ENCODE measurements at regions not wholly inside any gene's neighbourhood (a gene's known extent, or its start where the extent isn't known, plus 50 kb on each side); places are given as distances from the start of the nearest gene placed in this dataset.
A peak's percentile ranks its signal among the peaks of the same experiment; 100 is the strongest.
"Not testable (repeated sequence)": the region's sequence is repeated elsewhere in the genome, so short reads cannot be mapped to it uniquely, and the experiment has no call there.

GRCh38 chr5:117738571-117738970 lies 1163.9 kb upstream of the SEMA6A start:
- TF ChIP-seq CTCF (IDR thresholded peaks at IDR 0.05; ENCODE audit: low read depth, low read length, missing control alignments) = no peak
- in situ Hi-C loops (cut with HindIII; ENCODE audit: low sequenced_read_pairs) = no loop called here
- no peak for DNase-seq (ENCODE audit: low read depth)
- H3K4me3 ChIP-seq (ENCODE audit: low read depth, low read length) = no peak overlapping the region

DNA sequence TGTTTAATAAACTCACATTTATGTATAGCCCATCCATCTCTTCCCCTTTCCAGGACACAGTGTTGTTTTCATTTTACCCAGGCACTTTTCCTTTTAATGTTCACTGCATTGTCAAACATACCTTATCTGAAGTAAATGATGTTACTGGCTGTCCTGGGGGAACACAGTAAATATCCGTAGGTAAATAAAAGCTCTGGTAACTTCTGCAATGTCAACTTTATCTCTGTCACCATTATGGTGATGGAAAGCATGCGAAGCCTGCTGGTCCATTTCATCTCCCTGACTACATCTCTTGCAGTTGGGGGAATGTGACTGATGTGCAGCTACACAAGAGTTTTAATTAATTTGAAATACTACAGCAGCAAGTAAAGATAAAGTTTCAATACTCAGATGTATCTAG lies 1162.1 kb upstream of the SEMA6A start:
- TF ChIP-seq CTCF (IDR thresholded peaks at IDR 0.05; ENCODE audit: low read depth, low read length, missing control alignments) = no peak
- H3K4me3 ChIP-seq (ENCODE audit: low read depth, low read length) = no peak overlapping the region
- in situ Hi-C loops (cut with HindIII; ENCODE audit: low sequenced_read_pairs) = no loop called here
- DNase-seq (ENCODE audit: low read depth) = no peak

DNA sequence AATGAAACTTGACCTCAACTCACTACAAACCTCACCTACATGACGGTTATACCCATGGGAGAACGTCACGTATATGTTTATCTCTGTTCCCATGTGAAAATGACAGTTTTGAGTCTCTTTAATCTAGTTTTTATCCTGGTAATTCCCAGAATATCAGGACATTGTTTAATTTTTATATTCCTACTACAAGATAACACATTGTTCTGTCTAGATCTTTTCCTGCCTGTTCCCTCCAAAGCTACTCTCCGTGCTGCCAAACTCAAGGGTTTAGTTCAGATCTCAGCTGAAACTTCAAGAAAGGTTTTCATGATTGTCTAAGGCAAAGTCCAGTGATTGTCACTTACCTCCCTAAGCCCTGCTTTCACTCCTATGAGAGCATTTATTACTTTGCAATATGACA lies 1159.4 kb upstream of the SEMA6A start:
- in situ Hi-C loops (cut with HindIII; ENCODE audit: low sequenced_read_pairs) = no loop called here
- H3K4me3 ChIP-seq (ENCODE audit: low read depth, low read length) = no peak overlapping the region
- DNase-seq (ENCODE audit: low read depth) = no peak
- no peak for TF ChIP-seq CTCF (IDR thresholded peaks at IDR 0.05; ENCODE audit: low read depth, low read length, missing control alignments)

DNA sequence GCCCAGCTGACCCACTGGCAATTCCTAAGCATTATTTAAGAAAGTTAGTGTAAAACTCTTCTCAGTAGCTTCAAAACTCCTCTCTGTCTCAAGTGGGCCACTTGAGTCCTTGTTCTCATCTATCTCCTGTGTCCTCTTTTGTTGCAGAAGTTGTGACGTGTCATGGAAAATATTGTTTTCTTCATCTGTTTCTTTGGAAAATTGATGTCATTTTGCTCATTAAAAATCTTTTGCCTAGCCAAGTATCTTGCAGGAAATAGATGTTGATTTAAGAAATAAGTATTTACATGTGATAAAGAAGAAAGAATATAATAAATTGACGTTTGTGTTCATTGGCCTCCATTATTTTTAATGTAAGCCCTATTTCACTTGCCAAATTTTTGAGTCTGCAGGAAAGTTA lies 1158.4 kb upstream of the SEMA6A start:
- in situ Hi-C loops (cut with HindIII; ENCODE audit: low sequenced_read_pairs) = no loop called here
- H3K4me3 ChIP-seq (ENCODE audit: low read depth, low read length) = no peak overlapping the region
- no peak for DNase-seq (ENCODE audit: low read depth)
- no peak for TF ChIP-seq CTCF (IDR thresholded peaks at IDR 0.05; ENCODE audit: low read depth, low read length, missing control alignments)

DNA sequence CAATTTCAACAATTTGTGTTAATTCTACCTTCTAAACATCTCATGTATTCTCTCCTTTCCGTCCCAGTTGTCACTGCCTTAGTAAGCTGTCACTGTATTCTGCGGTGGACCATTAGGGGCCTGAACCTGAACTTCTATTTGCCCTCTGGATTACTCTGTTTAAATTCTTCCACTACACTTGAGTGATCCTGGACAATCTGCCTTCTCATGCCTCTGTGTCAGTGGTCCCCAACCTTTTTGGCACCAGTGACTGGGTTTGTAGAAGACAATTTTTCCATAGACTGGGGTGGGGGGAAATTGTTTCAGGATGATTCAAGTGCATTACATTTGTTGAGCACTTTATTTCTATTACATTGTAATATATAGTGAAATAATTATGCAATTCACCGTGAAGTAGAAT lies 1157.6 kb upstream of the SEMA6A start:
- TF ChIP-seq CTCF (IDR thresholded peaks at IDR 0.05; ENCODE audit: low read depth, low read length, missing control alignments) = no peak

GRCh38 chr5:117731446-117731845 lies 1156.8 kb upstream of the SEMA6A start:
- no peak for TF ChIP-seq CTCF (IDR thresholded peaks at IDR 0.05; ENCODE audit: low read depth, low read length, missing control alignments)
- in situ Hi-C loops (cut with HindIII; ENCODE audit: low sequenced_read_pairs) = no loop called here
- peak; percentile 12 for DNase-seq (ENCODE audit: low read depth)
- no peak overlapping the region for H3K4me3 ChIP-seq (ENCODE audit: low read depth, low read length)

More for the DNA sequence above, 1157.6 kb upstream of the SEMA6A start:
- DNase-seq (ENCODE audit: low read depth) = no peak
- H3K4me3 ChIP-seq (ENCODE audit: low read depth, low read length) = no peak overlapping the region
- in situ Hi-C loops (cut with HindIII; ENCODE audit: low sequenced_read_pairs) = no loop called here

DNA sequence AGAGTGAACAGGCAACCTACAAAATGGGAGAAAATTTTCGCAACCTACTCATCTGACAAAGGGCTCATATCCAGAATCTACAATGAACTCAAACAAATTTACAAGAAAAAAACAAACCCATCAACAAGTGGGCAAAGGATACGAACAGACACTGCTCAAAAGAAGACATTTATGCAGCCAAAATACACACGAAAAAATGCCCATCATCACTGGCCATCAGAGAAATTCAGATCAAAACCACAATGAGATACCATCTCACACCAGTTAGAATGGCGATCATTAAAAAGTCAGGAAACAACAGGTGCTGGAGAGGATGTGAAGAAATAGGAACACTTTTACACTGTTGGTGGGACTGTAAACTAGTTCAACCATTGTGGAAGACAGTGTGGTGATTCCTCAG lies 1146.2 kb upstream of the SEMA6A start:
- in situ Hi-C loops (cut with HindIII; ENCODE audit: low sequenced_read_pairs); H3K4me3 ChIP-seq (ENCODE audit: low read depth, low read length); DNase-seq (ENCODE audit: low read depth): not testable (repeated sequence)
